ENCODE measurements at regions not wholly inside any gene's neighbourhood (a gene's known extent, or its start where the extent isn't known, plus 50 kb on each side); places are given as distances from the start of the nearest gene placed in this dataset.

- TF ChIP-seq NFYA (IDR thresholded peaks at IDR 0.05; ENCODE audit: borderline replicate concordance, low read depth, low read length) (no peak), CEBPB (IDR thresholded peaks at IDR 0.05; ENCODE audit: borderline replicate concordance in 1 of 2, low read depth in 2 of 2, low read length in 2 of 2) (no peak), ATF2 (IDR thresholded peaks at IDR 0.05; ENCODE audit: low read length) (no peak), POLR2A (IDR thresholded peaks at IDR 0.05; ENCODE audit: low read depth, low read length) (no peak), EED (IDR thresholded peaks at IDR 0.05; ENCODE audit: low read depth) (no peak), MYC (IDR thresholded peaks at IDR 0.05; ENCODE audit: insufficient read depth, insufficient read length, insufficient replicate concordance, low read length, severe bottlenecking) (no peak), MTA3 (IDR thresholded peaks at IDR 0.05; ENCODE audit: borderline replicate concordance, low read length) (no peak), TCF12 (IDR thresholded peaks at IDR 0.05; ENCODE audit: low read depth, low read length) (no peak)
- TF ChIP-seq, protein P1, sequence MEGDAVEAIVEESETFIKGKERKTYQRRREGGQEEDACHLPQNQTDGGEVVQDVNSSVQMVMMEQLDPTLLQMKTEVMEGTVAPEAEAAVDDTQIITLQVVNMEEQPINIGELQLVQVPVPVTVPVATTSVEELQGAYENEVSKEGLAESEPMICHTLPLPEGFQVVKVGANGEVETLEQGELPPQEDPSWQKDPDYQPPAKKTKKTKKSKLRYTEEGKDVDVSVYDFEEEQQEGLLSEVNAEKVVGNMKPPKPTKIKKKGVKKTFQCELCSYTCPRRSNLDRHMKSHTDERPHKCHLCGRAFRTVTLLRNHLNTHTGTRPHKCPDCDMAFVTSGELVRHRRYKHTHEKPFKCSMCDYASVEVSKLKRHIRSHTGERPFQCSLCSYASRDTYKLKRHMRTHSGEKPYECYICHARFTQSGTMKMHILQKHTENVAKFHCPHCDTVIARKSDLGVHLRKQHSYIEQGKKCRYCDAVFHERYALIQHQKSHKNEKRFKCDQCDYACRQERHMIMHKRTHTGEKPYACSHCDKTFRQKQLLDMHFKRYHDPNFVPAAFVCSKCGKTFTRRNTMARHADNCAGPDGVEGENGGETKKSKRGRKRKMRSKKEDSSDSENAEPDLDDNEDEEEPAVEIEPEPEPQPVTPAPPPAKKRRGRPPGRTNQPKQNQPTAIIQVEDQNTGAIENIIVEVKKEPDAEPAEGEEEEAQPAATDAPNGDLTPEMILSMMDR (IDR thresholded peaks at IDR 0.05 in 2 of 3, conservative IDR thresholded peaks at IDR 0.05 in 1 of 3; ENCODE audit: control insufficient read depth in 2 of 3, extremely low read depth in 1 of 3, insufficient read depth in 1 of 3, low read depth in 3 of 3, low read length in 3 of 3): no peak
Observed at GRCh38 chr5:125794922-125795321, 628.3 kb upstream of the GRAMD2B start.

Measured in GM12878 (cell line).